Endothelial cell (in vitro differentiated cells): ENCODE measurements at regions not wholly inside any gene's neighbourhood (a gene's known extent, or its start where the extent isn't known, plus 50 kb on each side); places are given as distances from the start of the nearest gene placed in this dataset.

Experiments used
- DNase-seq: peaks from one replicate; pipeline ENCODE4 v3.0.0; 2021; ENCODE audit warnings: low spot score
- H3K27ac Mint-ChIP-seq: one replicate; pipeline ENCODE4 v1.8.0; 2021; ENCODE audit warnings: mixed read lengths, inconsistent platforms; ENCODE audit not compliant: unreplicated experiment
- H3K27me3 Mint-ChIP-seq: one replicate; pipeline ENCODE4 v1.8.0; 2021; ENCODE audit warnings: mild to moderate bottlenecking, moderate library complexity, mixed read lengths, inconsistent platforms; ENCODE audit not compliant: unreplicated experiment
- H3K36me3 Mint-ChIP-seq: one replicate; pipeline ENCODE4 v1.8.0; 2021; ENCODE audit warnings: mild to moderate bottlenecking, low read depth, mixed read lengths, inconsistent platforms; ENCODE audit not compliant: unreplicated experiment
- H3K4me1 Mint-ChIP-seq: one replicate; pipeline ENCODE4 v1.8.0; 2021; ENCODE audit warnings: mild to moderate bottlenecking, mixed read lengths, inconsistent platforms; ENCODE audit not compliant: unreplicated experiment
- H3K4me3 Mint-ChIP-seq: one replicate; pipeline ENCODE4 v1.8.0; 2021; ENCODE audit warnings: mild to moderate bottlenecking, mixed read lengths, inconsistent platforms; ENCODE audit not compliant: unreplicated experiment
- H3K9me3 Mint-ChIP-seq: one replicate; pipeline ENCODE4 v1.8.0; 2021; ENCODE audit warnings: mixed read lengths, inconsistent platforms; ENCODE audit not compliant: unreplicated experiment
- CTCF ChIP-seq: fragments of 200-600 bp; sonication (generic); IDR thresholded peaks from one replicate; pipeline ENCODE4 v1.5.0; 2021; ENCODE audit warnings: antibody characterized with exemption; ENCODE audit not compliant: unreplicated experiment

GRCh38 chr2:22902662-22903165 lies 482.3 kb upstream of the KLHL29 start:
- Mint-ChIP-seq H3K27me3 (no peaks in the 10 kb centered on the region), H3K4me1 (peaks cover 6% of the 10 kb centered on the region), H3K4me3 (no peak overlapping the region), H3K36me3 (no peaks in the 10 kb centered on the region), H3K9me3 (no peaks in the 10 kb centered on the region), H3K27ac (no peak overlapping the region)
- DNase-seq: no peak
- no peak for TF ChIP-seq CTCF

GRCh38 chr2:22903616-22904015 lies 481.4 kb upstream of the KLHL29 start:
- Mint-ChIP-seq H3K4me3 (no peak overlapping the region), H3K27ac (no peak overlapping the region), H3K27me3 (no peaks in the 10 kb centered on the region), H3K9me3 (no peaks in the 10 kb centered on the region), H3K36me3 (no peaks in the 10 kb centered on the region), H3K4me1 (peaks cover 6% of the 10 kb centered on the region)
- no peak for TF ChIP-seq CTCF
- no peak for DNase-seq

- TF ChIP-seq CTCF: peak; percentile 79
- H3K27ac Mint-ChIP-seq: no peak overlapping the region
- H3K4me1 Mint-ChIP-seq: peaks cover 7% of the 10 kb centered on the region
- DNase-seq: peak; percentile 59
- H3K36me3 Mint-ChIP-seq: no peaks in the 10 kb centered on the region
- no peak overlapping the region for H3K4me3 Mint-ChIP-seq
- H3K27me3 Mint-ChIP-seq: no peaks in the 10 kb centered on the region
- H3K9me3 Mint-ChIP-seq: no peaks in the 10 kb centered on the region
These were observed 480.8 kb upstream of the KLHL29 start for GRCh38 chr2:22904126-22904684.

GRCh38 chr2:22907330-22907729 lies 477.6 kb upstream of the KLHL29 start:
- Mint-ChIP-seq H3K27me3 (no peaks in the 10 kb centered on the region), H3K9me3 (no peaks in the 10 kb centered on the region), H3K4me3 (no peak overlapping the region), H3K36me3 (no peaks in the 10 kb centered on the region), H3K4me1 (peaks cover 12% of the 10 kb centered on the region), H3K27ac (no peak overlapping the region)
- no peak for TF ChIP-seq CTCF
- no peak for DNase-seq

GRCh38 chr2:22912398-22912797 lies 472.6 kb upstream of the KLHL29 start:
- TF ChIP-seq CTCF: no peak
- Mint-ChIP-seq H3K27me3 (peaks cover 2% of the 10 kb centered on the region), H3K4me1 (peaks cover 6% of the 10 kb centered on the region), H3K27ac (no peak overlapping the region), H3K9me3 (no peaks in the 10 kb centered on the region), H3K4me3 (no peak overlapping the region), H3K36me3 (no peaks in the 10 kb centered on the region)
- DNase-seq: no peak
